ENCODE measurements at regions not wholly inside any gene's neighbourhood (a gene's known extent, or its start where the extent isn't known, plus 50 kb on each side); places are given as distances from the start of the nearest gene placed in this dataset.
"Not testable (repeated sequence)": the region's sequence is repeated elsewhere in the genome, so short reads cannot be mapped to it uniquely, and the experiment has no call there.

GRCh38 chr14:89743828-89744227 lies 210.7 kb downstream of the EFCAB11 start:
- DNase-seq = no peak

GRCh38 chr14:89740241-89740640 lies 214.3 kb downstream of the EFCAB11 start:
- no peak for DNase-seq

GRCh38 chr14:89736881-89737280 lies 217.6 kb downstream of the EFCAB11 start:
- DNase-seq = no peak

- no peak for DNase-seq
Measured at GRCh38 chr14:89731396-89731933, 223.1 kb downstream of the EFCAB11 start.

GRCh38 chr14:89730687-89731086 lies 223.8 kb downstream of the EFCAB11 start:
- DNase-seq = no peak

- DNase-seq = no peak
Measured at GRCh38 chr14:89728964-89729363, 225.6 kb downstream of the EFCAB11 start.

GRCh38 chr14:89726226-89726625 lies 228.3 kb downstream of the EFCAB11 start:
- DNase-seq = not testable (repeated sequence)

GRCh38 chr14:89724628-89724960 lies 229.9 kb downstream of the EFCAB11 start:
- DNase-seq = no peak

GRCh38 chr14:89723930-89724627 lies 230.5 kb downstream of the EFCAB11 start:
- no peak for DNase-seq

GRCh38 chr14:89721956-89722355 lies 232.6 kb downstream of the EFCAB11 start:
- DNase-seq = no peak

- DNase-seq = no peak
Measured at GRCh38 chr14:89720741-89721729, 233.5 kb downstream of the EFCAB11 start.

GRCh38 chr14:89720076-89720687 lies 234.3 kb downstream of the EFCAB11 start:
- DNase-seq = no peak

GRCh38 chr14:89719366-89720075 lies 235.0 kb downstream of the EFCAB11 start:
- no peak for DNase-seq

- DNase-seq = no peak
Measured at GRCh38 chr14:89708982-89709625, 245.4 kb downstream of the EFCAB11 start.

- DNase-seq = no peak
Measured at GRCh38 chr14:89707086-89707485, 247.4 kb downstream of the EFCAB11 start.

GRCh38 chr14:89702876-89703200 lies 251.7 kb downstream of the EFCAB11 start:
- DNase-seq = no peak

- no peak for DNase-seq
Measured at GRCh38 chr14:89702073-89702875, 252.3 kb downstream of the EFCAB11 start.

GRCh38 chr14:89701211-89702043 lies 253.1 kb downstream of the EFCAB11 start:
- peak; percentile 47 for DNase-seq

GRCh38 chr14:89700801-89701200 lies 253.7 kb downstream of the EFCAB11 start:
- no peak for DNase-seq

GRCh38 chr14:89699071-89699470 lies 255.5 kb downstream of the EFCAB11 start:
- DNase-seq = no peak

Measured in COR-L47 (cell line).